Heart left ventricle (tissue), 13 donors: ENCODE measurements at regions not wholly inside any gene's neighbourhood (a gene's known extent, or its start where the extent isn't known, plus 50 kb on each side); places are given as distances from the start of the nearest gene placed in this dataset.

ENCODE experiments used
- CTCF ChIP-seq, 12 donors: fragments of 200-600 bp; sonication (generic) in 4 of 12; IDR thresholded peaks; one replicate each; pipeline versions ENCODE4 v1.5.0 to v1.8.0; 2018 to 2022; ENCODE audit warnings: antibody characterized with exemption in 12 of 12, mild to moderate bottlenecking in 5 of 12
- POLR2A ChIP-seq, 2 donors: fragments of 450-650 bp; IDR thresholded peaks; one replicate each; pipeline ENCODE4 v1.6.1; 2017; ENCODE audit warnings: antibody characterized with exemption in 2 of 2, mild to moderate bottlenecking in 2 of 2, moderate library complexity in 2 of 2
- donor health status: ischemic (EF 13 %, LVEDD 7.1; RV severe dilation, severe dysfunction).
- donor health status: DM: no; HTN: yes; CAD: no.
- donor health status: DM: no; HTN: no; CAD: no.
- donor health status: ischemic (EF 25% LVEDD 6.9; RV normal size, moderate dysfunction).
- donor health status: ischemic (EF 25% LVEDD 5.7; RV mildly dilated, moderate dysfunction).
- donor health status: ischemic (EF 35%, LVEDD 5.7; RV mildly dilated, moderate dysfunction).
- donor health status: nonischemic (EF 11% LVEDD 7.7; RV severe dilation, severe dysfunction).
- donor health status: DM: yes; HTN: yes; CAD: no.
- donor health status: PGD.
- donor health status: ischemic (EF 29% LVEDD 5.4; RV normal size, mild dysfunction).
- donor health status: nonischemic (EF 23%, LVEDD 6.1; RV moderate dilation, normal function).

- TF ChIP-seq CTCF (IDR thresholded peaks at IDR 0.05) (peak in 9 of 12 donors; percentile 14 to 55 (median 45)), POLR2A (IDR thresholded peaks at IDR 0.05) (no peak)
These were observed 417.9 kb downstream of the IPMK start for GRCh38 chr10:57849691-57850357.
